ENCODE measurements at regions not wholly inside any gene's neighbourhood (a gene's known extent, or its start where the extent isn't known, plus 50 kb on each side); places are given as distances from the start of the nearest gene placed in this dataset.

- no peak overlapping the region for H3K4me3 ChIP-seq (ENCODE audit: low read depth, low read length)
- TF ChIP-seq CTCF (IDR thresholded peaks at IDR 0.05; ENCODE audit: control insufficient read depth, extremely low read depth, insufficient read depth) = no peak
- no peak for DNase-seq (ENCODE audit: low read depth)
These were observed 85.0 kb downstream of the NUF2 start for GRCh38 chr1:163406772-163407171.

DNA sequence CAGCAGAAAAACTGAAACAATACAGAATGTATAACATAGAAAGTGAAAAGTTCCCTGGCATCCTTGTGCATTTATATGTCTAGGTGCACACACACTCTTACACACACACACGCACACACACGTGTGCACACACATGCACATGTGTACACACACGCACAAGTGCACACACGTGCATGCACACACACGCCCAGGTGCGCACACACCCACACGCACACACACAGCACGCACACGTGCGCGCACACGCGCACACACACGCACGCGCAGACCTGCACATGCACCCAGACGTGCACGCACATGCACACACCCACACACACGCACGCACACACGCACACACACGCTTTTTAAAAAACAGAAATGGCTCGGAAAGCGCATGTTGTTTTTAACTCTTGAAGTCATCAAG is 86.5 kb downstream of the NUF2 start:
- no peak for TF ChIP-seq CTCF (IDR thresholded peaks at IDR 0.05; ENCODE audit: control insufficient read depth, extremely low read depth, insufficient read depth)
- no peak overlapping the region for H3K4me3 ChIP-seq (ENCODE audit: low read depth, low read length)
- DNase-seq (ENCODE audit: low read depth) = no peak

DNA sequence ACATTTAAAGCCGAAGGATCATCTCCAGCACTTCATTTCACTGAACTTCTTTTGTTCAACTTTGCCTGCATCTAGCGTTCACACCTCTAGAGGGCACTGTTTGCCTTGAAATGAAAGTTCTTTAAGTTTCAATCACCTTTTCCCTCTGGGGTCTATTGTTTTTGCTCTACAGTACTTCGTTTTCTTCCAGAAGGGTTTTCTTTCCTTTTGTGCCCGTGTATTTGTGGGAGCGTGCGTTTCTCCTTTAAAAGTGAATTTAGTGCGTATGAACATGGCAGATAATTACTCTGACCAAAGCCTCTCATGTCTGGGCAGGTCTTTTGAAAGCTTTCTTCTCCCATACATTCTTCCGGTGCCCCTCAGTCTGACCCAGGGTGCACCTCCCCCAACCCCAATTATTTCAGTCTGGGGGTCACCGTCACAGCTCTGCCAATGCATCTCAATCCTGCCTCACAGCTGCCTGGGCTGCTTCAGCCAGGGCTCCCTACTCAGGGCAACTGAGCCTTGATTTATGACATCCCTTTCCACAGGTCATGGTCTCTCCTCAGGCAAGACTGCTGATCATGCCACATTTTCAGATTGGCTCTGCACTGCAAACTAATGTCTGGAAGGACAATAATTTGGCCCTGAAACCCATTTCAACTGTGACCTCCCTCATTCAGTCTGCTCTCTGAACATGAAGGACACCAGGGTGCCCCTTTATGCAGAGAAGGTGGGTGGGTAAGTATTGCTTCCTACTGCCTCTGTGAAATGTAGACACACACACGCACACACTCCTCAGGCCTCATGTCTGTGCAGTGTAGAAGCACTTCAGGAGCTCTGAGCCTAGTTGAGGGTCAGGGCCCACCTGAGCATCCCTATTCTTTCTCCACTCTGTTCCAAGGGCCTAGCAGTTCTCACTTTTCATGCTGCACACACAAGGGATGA is 88.6 kb downstream of the NUF2 start:
- no peak overlapping the region for H3K4me3 ChIP-seq (ENCODE audit: low read depth, low read length)
- DNase-seq (ENCODE audit: low read depth) = peak; percentile 31
- TF ChIP-seq CTCF (IDR thresholded peaks at IDR 0.05; ENCODE audit: control insufficient read depth, extremely low read depth, insufficient read depth) = peak; percentile 77

GRCh38 chr1:163412221-163412620 is 90.5 kb downstream of the NUF2 start:
- no peak overlapping the region for H3K4me3 ChIP-seq (ENCODE audit: low read depth, low read length)
- DNase-seq (ENCODE audit: low read depth) = no peak
- no peak for TF ChIP-seq CTCF (IDR thresholded peaks at IDR 0.05; ENCODE audit: control insufficient read depth, extremely low read depth, insufficient read depth)

- no peak for DNase-seq (ENCODE audit: low read depth)
- no peak overlapping the region for H3K4me3 ChIP-seq (ENCODE audit: low read depth, low read length)
- no peak for TF ChIP-seq CTCF (IDR thresholded peaks at IDR 0.05; ENCODE audit: control insufficient read depth, extremely low read depth, insufficient read depth)
These were observed 93.0 kb downstream of the NUF2 start for GRCh38 chr1:163414778-163415177.

DNA sequence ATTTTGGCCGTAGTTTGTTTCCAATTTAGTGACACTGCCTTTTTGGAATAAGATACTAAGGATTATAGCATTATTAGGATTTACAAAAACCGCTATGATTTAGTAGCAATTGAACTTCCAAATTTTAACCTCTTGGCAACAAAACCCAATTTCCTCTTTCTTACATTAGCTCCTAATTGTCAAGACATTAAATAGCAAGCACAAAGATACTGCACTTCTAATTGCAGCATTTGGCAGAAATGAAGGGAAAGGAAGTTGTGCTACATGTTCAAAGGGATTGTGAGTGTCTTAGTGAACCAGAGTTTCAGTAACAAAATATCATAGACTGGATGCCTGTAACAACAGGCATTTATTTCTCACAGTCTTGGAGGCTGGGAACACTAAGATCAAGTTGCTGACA is 99.9 kb downstream of the NUF2 start:
- no peak overlapping the region for H3K4me3 ChIP-seq (ENCODE audit: low read depth, low read length)
- DNase-seq (ENCODE audit: low read depth) = no peak
- TF ChIP-seq CTCF (IDR thresholded peaks at IDR 0.05; ENCODE audit: control insufficient read depth, extremely low read depth, insufficient read depth) = no peak
